Endothelial cell of umbilical vein (primary cell): ENCODE measurements at regions not wholly inside any gene's neighbourhood (a gene's known extent, or its start where the extent isn't known, plus 50 kb on each side); places are given as distances from the start of the nearest gene placed in this dataset.

ENCODE experiments used
- BruUV-seq: library from RNA; stranded (reverse); fragments of 400-500 nt; replicated peaks from 2 replicates; lab custom pipeline; 2021; lab: Mats Ljungman, UMichigan
- CTCF ChIA-PET: fragments of 300-600, 350-600 bp; sonication (Branson Sonifier 250); formaldehyde crosslinking; loops from one replicate; lab custom pipeline; 2021; ENCODE audit warnings: antibody characterized with exemption, inconsistent platforms; lab: Charles Lee
- POLR2A ChIA-PET: fragments of 300-600, 350-600 bp; sonication (Branson Sonifier 250); formaldehyde crosslinking; loops from one replicate; lab custom pipeline; 2021; ENCODE audit warnings: antibody characterized with exemption, inconsistent platforms; lab: Charles Lee
- DNase-seq: peaks from one replicate; pipeline ENCODE4 v3.0.0-alpha.2; 2011; ENCODE audit warnings: low read depth, low spot score
- FAIRE-seq: peaks from 2 replicates; lab custom pipeline; 2011; peaks lifted over from hg19 to GRCh38; lab: Jason Lieb, UNC
- H2AFZ ChIP-seq: 2 replicates; pipeline ENCODE4 v1.6.0; 2012; ENCODE audit warnings: low read depth, low read length, control low read depth, inconsistent platforms
- H3K27ac ChIP-seq: 2 replicates; pipeline ENCODE4 v1.5.1; 2011; ENCODE audit warnings: low read depth, mild to moderate bottlenecking, control low read depth, low read length, moderate library complexity; ENCODE audit not compliant: insufficient read depth
- H3K27me3 ChIP-seq, 2 experiments: 2 replicates each; pipeline versions ENCODE4 v1.6.0 to v1.6.1; 2011; ENCODE audit warnings: low read length in 2 of 2, mixed read lengths in 1 of 2; ENCODE audit not compliant: control insufficient read depth in 2 of 2, insufficient read depth in 2 of 2
- H3K36me3 ChIP-seq, 2 experiments: 2 replicates in 1 of 2; 3 replicates in 1 of 2; pipeline ENCODE4 v1.5.1; 2011; ENCODE audit warnings: low read length in 2 of 2, mild to moderate bottlenecking in 1 of 2, moderate library complexity in 1 of 2; ENCODE audit not compliant: control insufficient read depth in 2 of 2, insufficient read depth in 2 of 2; ENCODE audit errors: extremely low read depth in 1 of 2
- H3K4me1 ChIP-seq: 3 replicates; pipeline ENCODE4 v1.5.1; 2011; ENCODE audit warnings: mild to moderate bottlenecking, low read length; ENCODE audit not compliant: control insufficient read depth, insufficient read depth; ENCODE audit errors: extremely low read depth
- H3K4me2 ChIP-seq: 2 replicates; pipeline ENCODE4 v1.6.1; 2011; ENCODE audit warnings: low read length, control low read depth, mixed read lengths; ENCODE audit not compliant: insufficient read depth
- H3K4me3 ChIP-seq, 3 experiments: fragments of 200-600 bp in 1 of 3; sonication (generic), shearing (Covaris generic) in 1 of 3; replicated peaks in 1 of 3; 2 replicates each; pipeline ENCODE4 v1.5.1; 2011 to 2016; ENCODE audit warnings: control low read depth in 3 of 3, low read length in 3 of 3, mild to moderate bottlenecking in 2 of 3, inconsistent platforms in 1 of 3, low read depth in 1 of 3, moderate library complexity in 1 of 3; ENCODE audit not compliant: insufficient read depth in 1 of 3
- H3K79me2 ChIP-seq: 2 replicates; pipeline ENCODE4 v1.6.0; 2012; ENCODE audit warnings: low read length, inconsistent platforms; ENCODE audit not compliant: control insufficient read depth, insufficient read depth
- H3K9ac ChIP-seq: replicated peaks from 2 replicates; pipeline ENCODE3; 2011; ENCODE audit warnings: low read length, control low read depth; ENCODE audit not compliant: insufficient read depth; ENCODE audit errors: extremely low read depth
- H3K9me1 ChIP-seq: replicated peaks from 3 replicates; pipeline ENCODE4 v1.6.0; 2011; ENCODE audit warnings: mild to moderate bottlenecking, low read length; ENCODE audit not compliant: control insufficient read depth, insufficient read depth; ENCODE audit errors: extremely low read depth
- H3K9me3 ChIP-seq: replicated peaks from 2 replicates; pipeline ENCODE4 v1.5.1; 2012; ENCODE audit warnings: low read length, inconsistent platforms; ENCODE audit not compliant: control insufficient read depth, insufficient read depth
- H4K20me1 ChIP-seq: replicated peaks from 2 replicates; pipeline ENCODE3; 2011; ENCODE audit warnings: mild to moderate bottlenecking, low read length; ENCODE audit not compliant: control insufficient read depth, insufficient read depth; ENCODE audit errors: extremely low read depth
- EZH2 ChIP-seq: IDR thresholded peaks from 2 replicates; pipeline ENCODE4 v1.6.1; 2012; ENCODE audit warnings: borderline replicate concordance, low read depth, mild to moderate bottlenecking, moderate library complexity, low read length, inconsistent platforms; ENCODE audit not compliant: severe bottlenecking
- FOS ChIP-seq: IDR thresholded peaks from 2 replicates; pipeline ENCODE4 v1.6.1; 2011; ENCODE audit warnings: mild to moderate bottlenecking, low read length, moderate library complexity, borderline replicate concordance; ENCODE audit not compliant: insufficient read depth
- GATA2 ChIP-seq: IDR thresholded peaks from 2 replicates; pipeline ENCODE4 v1.7.0; 2011; ENCODE audit warnings: low read depth, mild to moderate bottlenecking, moderate library complexity, mixed read lengths, low read length; ENCODE audit not compliant: insufficient read length, insufficient read depth
- JUN ChIP-seq: IDR thresholded peaks from 2 replicates; pipeline ENCODE4 v1.6.1; 2011; ENCODE audit warnings: borderline replicate concordance, low read depth; ENCODE audit not compliant: insufficient read length, insufficient read depth
- MYC ChIP-seq: IDR thresholded peaks from one replicate; pipeline ENCODE4 v1.6.1; 2011; ENCODE audit warnings: mild to moderate bottlenecking, low read depth, low read length
- POLR2A ChIP-seq: IDR thresholded peaks from 2 replicates; pipeline ENCODE4 v1.6.1; 2012; ENCODE audit warnings: low read depth, mild to moderate bottlenecking, control low read depth, low read length
- POLR2AphosphoS5 ChIP-seq: IDR thresholded peaks from 2 replicates; pipeline ENCODE4 v1.6.1; 2012; ENCODE audit warnings: low read depth, mild to moderate bottlenecking, control low read depth, low read length, moderate library complexity; ENCODE audit not compliant: insufficient read depth
- dilution Hi-C: fragments of 300-500 bp; cut with MboI; formaldehyde crosslinking; loops from one replicate; pipeline ENCODE4 v1.15.0; 2019; ENCODE audit warnings: low sequenced_read_pairs; ENCODE audit not compliant: extremely low pct_ligation_motif_present
- intact Hi-C: fragments of 100-400 bp; cut with micrococcal nuclease; formaldehyde crosslinking; loops from one replicate; pipeline ENCODE4 v1.10.0; 2022
- TF ChIP-seq, protein P1 (sequence below): IDR thresholded peaks from 2 replicates; pipeline ENCODE4 v1.6.1; 2011; ENCODE audit not compliant: insufficient read depth, insufficient read length
- TF ChIP-seq, protein P2 (sequence below), 2 donors: IDR thresholded peaks; 1 replicate in 1 of 2; 2 replicates in 1 of 2; pipeline ENCODE4 v1.5.1; 2011; ENCODE audit warnings: low read length in 2 of 2, mild to moderate bottlenecking in 2 of 2, moderate library complexity in 2 of 2, control low read depth in 1 of 2, inconsistent platforms in 1 of 2, low read depth in 1 of 2; ENCODE audit not compliant: insufficient read depth in 1 of 2; ENCODE audit errors: extremely low read depth in 1 of 2

- no peak for FAIRE-seq
- Histone ChIP-seq H4K20me1 (no peaks in the 10 kb centered on the region), H2AFZ (no peak overlapping the region), H3K27ac (no peak overlapping the region), H3K4me2 (no peak overlapping the region), H3K9me1 (no peaks in the 10 kb centered on the region), H3K79me2 (no peaks in the 10 kb centered on the region), H3K9me3 (no peaks in the 10 kb centered on the region), H3K27me3 (no peaks in the 10 kb centered on the region), H3K4me3 (no peak overlapping the region), H3K36me3 (no peaks in the 10 kb centered on the region), H3K4me1 (no peaks in the 10 kb centered on the region), H3K9ac (no peak overlapping the region)
- POLR2A ChIA-PET, result no interaction called here
- CTCF ChIA-PET, result interaction anchor here (1.1 to 1.9 kb wide), 4 partner anchors 17 to 148 kb away, joined by 3 to 7 read pairs (median 4); no protein-coding TSS in a partner anchor
- dilution Hi-C loops (no loop called here), intact Hi-C loops (no loop called here)
- no TSS peak for BruUV-seq
- TF ChIP-seq GATA2, result no peak
- TF ChIP-seq, protein P1, sequence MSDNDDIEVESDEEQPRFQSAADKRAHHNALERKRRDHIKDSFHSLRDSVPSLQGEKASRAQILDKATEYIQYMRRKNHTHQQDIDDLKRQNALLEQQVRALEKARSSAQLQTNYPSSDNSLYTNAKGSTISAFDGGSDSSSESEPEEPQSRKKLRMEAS, result no peak
- DNase-seq, result peak; percentile 45
These were observed 202.1 kb downstream of the SNX18 start for GRCh38 chr5:54719384-54720283.

GRCh38 chr5:54718656-54719055 is 201.1 kb downstream of the SNX18 start:
- no peaks in the 10 kb centered on the region for H3K9me3 ChIP-seq
- dilution Hi-C loops (no loop called here), intact Hi-C loops (no loop called here)
- BruUV-seq, result no TSS peak
- no peaks in the 10 kb centered on the region for H3K9me1 ChIP-seq
- no peaks in the 10 kb centered on the region for H3K4me1 ChIP-seq
- H3K9ac ChIP-seq, result no peak overlapping the region
- H3K79me2 ChIP-seq, result no peaks in the 10 kb centered on the region
- H3K36me3 ChIP-seq, result no peaks in the 10 kb centered on the region
- TF ChIP-seq POLR2A (no peak), JUN (no peak), POLR2AphosphoS5 (no peak), FOS (no peak), GATA2 (no peak), EZH2 (no peak), MYC (no peak)
- TF ChIP-seq, protein P2, sequence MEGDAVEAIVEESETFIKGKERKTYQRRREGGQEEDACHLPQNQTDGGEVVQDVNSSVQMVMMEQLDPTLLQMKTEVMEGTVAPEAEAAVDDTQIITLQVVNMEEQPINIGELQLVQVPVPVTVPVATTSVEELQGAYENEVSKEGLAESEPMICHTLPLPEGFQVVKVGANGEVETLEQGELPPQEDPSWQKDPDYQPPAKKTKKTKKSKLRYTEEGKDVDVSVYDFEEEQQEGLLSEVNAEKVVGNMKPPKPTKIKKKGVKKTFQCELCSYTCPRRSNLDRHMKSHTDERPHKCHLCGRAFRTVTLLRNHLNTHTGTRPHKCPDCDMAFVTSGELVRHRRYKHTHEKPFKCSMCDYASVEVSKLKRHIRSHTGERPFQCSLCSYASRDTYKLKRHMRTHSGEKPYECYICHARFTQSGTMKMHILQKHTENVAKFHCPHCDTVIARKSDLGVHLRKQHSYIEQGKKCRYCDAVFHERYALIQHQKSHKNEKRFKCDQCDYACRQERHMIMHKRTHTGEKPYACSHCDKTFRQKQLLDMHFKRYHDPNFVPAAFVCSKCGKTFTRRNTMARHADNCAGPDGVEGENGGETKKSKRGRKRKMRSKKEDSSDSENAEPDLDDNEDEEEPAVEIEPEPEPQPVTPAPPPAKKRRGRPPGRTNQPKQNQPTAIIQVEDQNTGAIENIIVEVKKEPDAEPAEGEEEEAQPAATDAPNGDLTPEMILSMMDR (IDR thresholded peaks at IDR 0.05; ENCODE audit: extremely low read depth in 1 of 2, insufficient read depth in 1 of 2, low read depth in 1 of 2, low read length in 2 of 2), result no peak
- TF ChIP-seq, protein P1, result no peak
- no peak overlapping the region for H2AFZ ChIP-seq
- ChIA-PET CTCF (interaction anchor here (1.5 to 1.9 kb wide), 3 partner anchors 16 to 126 kb away, joined by 4 to 7 read pairs (median 5); no protein-coding TSS in a partner anchor), POLR2A (no interaction called here)
- no peak for FAIRE-seq
- H3K4me3 ChIP-seq, result no peak overlapping the region
- no peak overlapping the region for H3K4me2 ChIP-seq
- no peak overlapping the region for H3K27ac ChIP-seq
- no peak for DNase-seq
- H4K20me1 ChIP-seq, result no peaks in the 10 kb centered on the region
- H3K27me3 ChIP-seq, result no peaks in the 10 kb centered on the region
